ENCODE measurements at regions not wholly inside any gene's neighbourhood (a gene's known extent, or its start where the extent isn't known, plus 50 kb on each side); places are given as distances from the start of the nearest gene placed in this dataset.
"Not testable (repeated sequence)": the region's sequence is repeated elsewhere in the genome, so short reads cannot be mapped to it uniquely, and the experiment has no call there.

DNA sequence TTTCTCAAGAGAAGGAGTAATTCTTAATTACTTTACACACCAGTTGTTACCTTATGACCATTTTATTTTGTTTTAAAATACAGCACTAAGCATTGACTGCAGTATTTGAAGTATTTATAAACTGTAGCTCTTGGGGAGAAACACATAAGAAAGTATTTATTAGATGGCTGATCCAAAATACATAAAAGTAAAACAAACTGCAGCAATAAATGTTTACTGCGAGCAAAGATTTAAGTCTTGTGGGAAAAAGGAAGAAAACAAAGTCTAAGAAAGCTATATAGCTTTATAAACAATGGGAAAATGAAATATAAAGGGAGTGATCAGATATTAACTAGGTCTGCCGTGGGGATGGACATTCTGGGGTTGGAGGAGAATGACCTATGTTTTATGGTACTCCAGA is 347.2 kb upstream of the ZC3H15 start:
- Histone ChIP-seq H3K36me3 (no peaks in the 10 kb centered on the region), H3K4me1 (no peaks in the 10 kb centered on the region), H3K9me3 (no peaks in the 10 kb centered on the region), H3K27me3 (no peaks in the 10 kb centered on the region), H3K4me3 (no peak overlapping the region), H3K27ac (no peak overlapping the region)
- DNase-seq (ENCODE audit: low spot score in 2 of 2): no peak
- no peak for TF ChIP-seq EP300 (IDR thresholded peaks at IDR 0.05)
- no peak for TF ChIP-seq CTCF (IDR thresholded peaks at IDR 0.05)
- no peak for TF ChIP-seq POLR2A (IDR thresholded peaks at IDR 0.05)
- 72 to 76% methylated on average over 2 of the region's 2 CpGs for WGBS, 2 donors

DNA sequence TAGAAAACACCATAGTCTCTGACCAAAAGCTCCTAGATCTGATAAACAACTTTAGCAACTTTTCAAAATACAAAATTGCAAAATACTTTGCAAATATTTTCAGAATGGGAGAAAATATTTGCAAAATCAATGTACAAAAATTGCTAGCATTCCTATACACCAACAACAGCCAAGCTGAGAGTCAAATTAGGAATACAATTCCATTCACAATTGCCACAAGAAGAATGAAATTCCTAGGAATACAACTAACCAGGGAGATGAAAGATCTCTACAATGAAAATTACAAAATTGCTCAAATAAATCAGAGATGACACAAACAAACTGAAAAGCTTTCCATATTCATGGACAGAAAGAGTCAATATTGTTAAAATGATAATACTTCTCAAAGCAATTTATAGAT is 327.0 kb upstream of the ZC3H15 start:
- DNase-seq (ENCODE audit: low spot score in 2 of 2): no peak
- no peak for TF ChIP-seq POLR2A (IDR thresholded peaks at IDR 0.05)
- TF ChIP-seq EP300 (IDR thresholded peaks at IDR 0.05): no peak
- TF ChIP-seq CTCF (IDR thresholded peaks at IDR 0.05): no peak
- Histone ChIP-seq H3K4me3 (no peak overlapping the region), H3K36me3 (no peaks in the 10 kb centered on the region), H3K9me3 (peaks cover 0 to 49% (median 14%) of the 10 kb centered on the region in 4 donors), H3K27ac (no peak overlapping the region), H3K27me3 (no peaks in the 10 kb centered on the region), H3K4me1 (no peaks in the 10 kb centered on the region)

DNA sequence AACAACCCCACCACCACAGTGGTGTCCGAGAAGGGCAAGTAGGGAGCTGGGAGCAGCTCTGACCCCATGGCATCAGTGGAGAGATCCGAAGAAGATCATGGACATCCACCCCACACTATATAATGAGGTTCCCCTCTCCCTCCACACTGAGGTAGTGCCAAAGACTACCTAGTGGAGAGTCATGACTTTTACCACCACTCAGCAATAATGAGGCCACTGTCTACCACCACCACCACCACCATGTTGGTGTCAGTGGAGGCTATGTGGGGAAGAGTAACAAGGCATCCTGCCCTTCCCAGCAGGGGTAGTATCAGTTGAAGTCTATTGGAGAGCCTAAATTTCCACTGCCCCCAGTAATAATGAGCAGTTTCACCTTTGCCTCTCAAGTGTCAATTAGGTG is 321.7 kb upstream of the ZC3H15 start:
- no peak overlapping the region for H3K27ac ChIP-seq
- 88 to 100% methylated on average over 2 of the region's 2 CpGs for WGBS, 2 donors
- no peak for TF ChIP-seq CTCF (IDR thresholded peaks at IDR 0.05)
- TF ChIP-seq EP300 (IDR thresholded peaks at IDR 0.05): no peak
- TF ChIP-seq POLR2A (IDR thresholded peaks at IDR 0.05): no peak
- H3K9me3 ChIP-seq: peaks cover 0 to 21% (median 2%) of the 10 kb centered on the region in 4 donors
- no peaks in the 10 kb centered on the region for H3K27me3 ChIP-seq
- H3K4me3 ChIP-seq: no peak overlapping the region
- H3K4me1 ChIP-seq: no peaks in the 10 kb centered on the region
- H3K36me3 ChIP-seq: no peaks in the 10 kb centered on the region
- no peak for DNase-seq (ENCODE audit: low spot score in 2 of 2)

- H3K27me3 ChIP-seq: no peaks in the 10 kb centered on the region
- H3K27ac ChIP-seq: no peak overlapping the region
- H3K36me3 ChIP-seq: peaks cover 0 to 4% (median 0%) of the 10 kb centered on the region in 3 donors
- WGBS, 2 donors: 92 to 100% methylated on average over 1 of the region's 1 CpG
- H3K9me3 ChIP-seq: peaks cover 0 to 4% (median 0%) of the 10 kb centered on the region in 4 donors
- TF ChIP-seq POLR2A (IDR thresholded peaks at IDR 0.05) (no peak), CTCF (IDR thresholded peaks at IDR 0.05) (no peak), EP300 (IDR thresholded peaks at IDR 0.05) (no peak)
- H3K4me3 ChIP-seq: no peak overlapping the region
- no peak for DNase-seq (ENCODE audit: low spot score in 2 of 2)
- no peaks in the 10 kb centered on the region for H3K4me1 ChIP-seq
These were observed 315.4 kb upstream of the ZC3H15 start for GRCh38 chr2:186170693-186171092.

DNA sequence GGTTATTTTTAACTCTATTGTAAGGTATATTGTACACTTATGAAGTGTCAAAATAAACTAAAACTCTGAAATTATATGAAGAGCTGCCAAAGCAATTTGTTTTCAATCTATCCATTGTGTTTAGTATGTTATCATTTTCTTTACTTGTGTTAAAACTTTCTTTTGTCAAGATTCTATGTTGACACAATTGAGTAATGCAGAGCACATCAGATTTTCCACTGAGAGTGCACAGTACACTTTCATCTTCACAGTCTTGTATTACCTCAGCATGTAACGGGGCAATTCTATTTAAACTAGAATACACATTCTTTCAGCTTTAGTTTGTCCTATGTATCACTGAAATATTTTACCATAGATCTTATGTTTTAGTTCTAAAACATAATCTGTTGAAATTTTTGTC is 304.4 kb upstream of the ZC3H15 start:
- TF ChIP-seq CTCF (IDR thresholded peaks at IDR 0.05): no peak
- TF ChIP-seq POLR2A (IDR thresholded peaks at IDR 0.05): no peak
- no peak for TF ChIP-seq EP300 (IDR thresholded peaks at IDR 0.05)

DNA sequence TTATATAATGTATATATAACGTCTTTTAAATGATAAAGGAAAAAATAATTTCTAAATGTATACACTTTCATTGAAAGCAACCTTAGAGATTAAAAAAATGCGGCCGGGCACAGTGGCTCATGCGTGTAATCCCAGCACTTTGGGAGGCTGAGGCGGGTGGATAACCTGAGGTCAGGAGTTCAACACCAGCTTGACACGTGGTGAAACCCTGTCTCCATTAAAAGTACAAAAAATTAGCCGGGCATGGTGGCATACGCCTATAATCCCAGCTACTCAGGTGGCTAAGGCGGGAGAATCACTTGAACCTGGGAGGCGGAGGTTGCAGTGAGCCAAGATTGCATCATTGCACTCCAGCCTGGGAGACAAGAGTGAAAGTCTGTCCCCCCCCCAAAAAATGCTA is 303.7 kb upstream of the ZC3H15 start:
- not testable (repeated sequence) for H3K27me3 ChIP-seq; H3K36me3 ChIP-seq; H3K27ac ChIP-seq; H3K4me3 ChIP-seq; H3K4me1 ChIP-seq; H3K9me3 ChIP-seq; DNase-seq (ENCODE audit: low spot score in 2 of 2)
- 92 to 94% methylated on average over 10 of the region's 10 CpGs for WGBS, 2 donors

More for the DNA sequence above, 304.4 kb upstream of the ZC3H15 start:
- Histone ChIP-seq H3K4me1 (no peaks in the 10 kb centered on the region), H3K36me3 (peaks cover 0 to 5% (median 0%) of the 10 kb centered on the region in 3 donors), H3K27me3 (no peaks in the 10 kb centered on the region), H3K9me3 (peaks cover 0 to 3% (median 0%) of the 10 kb centered on the region in 4 donors), H3K27ac (no peak overlapping the region), H3K4me3 (no peak overlapping the region)
- 40 to 56% methylated on average over 1 of the region's 1 CpG for WGBS, 2 donors
- DNase-seq (ENCODE audit: low spot score in 2 of 2): no peak
